IMR-90 (cell line): ENCODE measurements at regions not wholly inside any gene's neighbourhood (a gene's known extent, or its start where the extent isn't known, plus 50 kb on each side); places are given as distances from the start of the nearest gene placed in this dataset.

Source experiments
- BHLHE40 ChIP-seq: fragments of 150-350 bp; IDR thresholded peaks from 2 replicates; pipeline ENCODE4 v1.6.1; 2016; ENCODE audit warnings: mild to moderate bottlenecking, low read depth, low read length
- CEBPB ChIP-seq: IDR thresholded peaks from 2 replicates; pipeline ENCODE4 v1.6.1; 2012; ENCODE audit warnings: low read depth, low read length, improper control_type of control experiment
- POLR2A ChIP-seq: IDR thresholded peaks from 2 replicates; pipeline ENCODE4 v1.6.1; 2012; ENCODE audit warnings: mild to moderate bottlenecking, low read depth, low read length
- RFX5 ChIP-seq: IDR thresholded peaks from 2 replicates; pipeline ENCODE4 v1.8.0; 2012; ENCODE audit warnings: low read depth, mild to moderate bottlenecking, low read length, moderate library complexity
- TF ChIP-seq, protein P1 (sequence below): conservative IDR thresholded peaks from 2 replicates; pipeline ENCODE4 v1.5.1; 2012; ENCODE audit warnings: mild to moderate bottlenecking, low read depth, low read length, improper control_type of control experiment
- TF ChIP-seq, protein P2 (sequence below): fragments of 150-350 bp; IDR thresholded peaks from 2 replicates; pipeline ENCODE4 v1.6.1; 2016; ENCODE audit warnings: low read depth, mild to moderate bottlenecking, low read length, moderate library complexity, borderline replicate concordance

DNA sequence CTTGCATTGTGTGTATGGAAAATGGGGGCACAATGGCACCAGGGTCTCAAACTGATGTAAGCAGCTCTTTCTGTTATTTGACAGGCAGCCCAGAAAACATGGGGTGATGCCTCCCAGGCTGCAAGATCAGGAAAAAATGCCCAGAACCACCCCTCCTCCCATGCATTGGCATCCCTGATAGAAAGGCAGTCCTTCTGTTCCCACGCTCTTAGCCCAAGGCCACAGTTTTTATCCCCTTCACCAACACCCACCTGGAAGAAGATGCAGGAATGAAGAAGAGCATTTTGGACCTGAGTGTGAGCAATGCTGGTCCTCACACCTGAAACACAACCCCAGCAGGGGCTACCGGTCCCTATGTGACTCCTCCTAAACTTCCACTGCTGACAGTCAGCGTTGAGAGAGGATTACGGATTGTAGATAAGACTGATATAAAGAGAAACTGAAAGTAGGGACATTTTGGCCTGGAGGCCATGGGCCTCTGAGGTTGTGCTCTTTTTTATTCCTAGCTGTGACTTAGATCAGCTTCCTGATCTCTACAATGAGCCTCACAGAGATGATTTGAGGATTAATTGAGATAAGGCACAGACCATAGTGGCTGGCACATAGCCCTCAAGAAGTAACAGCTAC lies 386.0 kb upstream of the ATP5MC3 start:
- TF ChIP-seq CEBPB (no peak), RFX5 (no peak), BHLHE40 (no peak), POLR2A (no peak)
- TF ChIP-seq, protein P1, sequence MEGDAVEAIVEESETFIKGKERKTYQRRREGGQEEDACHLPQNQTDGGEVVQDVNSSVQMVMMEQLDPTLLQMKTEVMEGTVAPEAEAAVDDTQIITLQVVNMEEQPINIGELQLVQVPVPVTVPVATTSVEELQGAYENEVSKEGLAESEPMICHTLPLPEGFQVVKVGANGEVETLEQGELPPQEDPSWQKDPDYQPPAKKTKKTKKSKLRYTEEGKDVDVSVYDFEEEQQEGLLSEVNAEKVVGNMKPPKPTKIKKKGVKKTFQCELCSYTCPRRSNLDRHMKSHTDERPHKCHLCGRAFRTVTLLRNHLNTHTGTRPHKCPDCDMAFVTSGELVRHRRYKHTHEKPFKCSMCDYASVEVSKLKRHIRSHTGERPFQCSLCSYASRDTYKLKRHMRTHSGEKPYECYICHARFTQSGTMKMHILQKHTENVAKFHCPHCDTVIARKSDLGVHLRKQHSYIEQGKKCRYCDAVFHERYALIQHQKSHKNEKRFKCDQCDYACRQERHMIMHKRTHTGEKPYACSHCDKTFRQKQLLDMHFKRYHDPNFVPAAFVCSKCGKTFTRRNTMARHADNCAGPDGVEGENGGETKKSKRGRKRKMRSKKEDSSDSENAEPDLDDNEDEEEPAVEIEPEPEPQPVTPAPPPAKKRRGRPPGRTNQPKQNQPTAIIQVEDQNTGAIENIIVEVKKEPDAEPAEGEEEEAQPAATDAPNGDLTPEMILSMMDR: no peak
- TF ChIP-seq, protein P2, sequence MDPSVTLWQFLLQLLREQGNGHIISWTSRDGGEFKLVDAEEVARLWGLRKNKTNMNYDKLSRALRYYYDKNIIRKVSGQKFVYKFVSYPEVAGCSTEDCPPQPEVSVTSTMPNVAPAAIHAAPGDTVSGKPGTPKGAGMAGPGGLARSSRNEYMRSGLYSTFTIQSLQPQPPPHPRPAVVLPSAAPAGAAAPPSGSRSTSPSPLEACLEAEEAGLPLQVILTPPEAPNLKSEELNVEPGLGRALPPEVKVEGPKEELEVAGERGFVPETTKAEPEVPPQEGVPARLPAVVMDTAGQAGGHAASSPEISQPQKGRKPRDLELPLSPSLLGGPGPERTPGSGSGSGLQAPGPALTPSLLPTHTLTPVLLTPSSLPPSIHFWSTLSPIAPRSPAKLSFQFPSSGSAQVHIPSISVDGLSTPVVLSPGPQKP: no peak
